ENCODE measurements at regions not wholly inside any gene's neighbourhood (a gene's known extent, or its start where the extent isn't known, plus 50 kb on each side); places are given as distances from the start of the nearest gene placed in this dataset.
"Not testable (repeated sequence)": the region's sequence is repeated elsewhere in the genome, so short reads cannot be mapped to it uniquely, and the experiment has no call there.

DNA sequence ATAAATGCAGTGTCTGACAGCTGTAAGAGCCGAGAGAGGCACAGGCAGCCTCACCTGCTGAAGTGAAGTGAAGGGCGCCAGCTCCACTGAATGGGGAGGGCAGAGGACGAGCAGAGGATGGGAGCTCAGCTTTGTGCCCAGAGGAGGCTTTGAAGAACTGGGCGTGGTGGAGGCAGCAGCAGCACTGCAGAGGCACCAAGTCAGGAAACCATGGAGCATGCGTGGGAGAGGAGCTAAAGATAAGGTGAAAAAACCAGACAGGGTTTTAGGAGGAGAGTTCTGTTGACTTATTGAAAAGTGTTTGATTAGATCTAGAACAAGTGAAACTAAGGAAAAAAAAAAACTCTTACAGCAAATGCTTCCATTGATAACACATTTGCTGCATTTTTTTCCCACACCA lies 216.4 kb downstream of the CXCL12 start:
- DNase-seq = no peak

DNA sequence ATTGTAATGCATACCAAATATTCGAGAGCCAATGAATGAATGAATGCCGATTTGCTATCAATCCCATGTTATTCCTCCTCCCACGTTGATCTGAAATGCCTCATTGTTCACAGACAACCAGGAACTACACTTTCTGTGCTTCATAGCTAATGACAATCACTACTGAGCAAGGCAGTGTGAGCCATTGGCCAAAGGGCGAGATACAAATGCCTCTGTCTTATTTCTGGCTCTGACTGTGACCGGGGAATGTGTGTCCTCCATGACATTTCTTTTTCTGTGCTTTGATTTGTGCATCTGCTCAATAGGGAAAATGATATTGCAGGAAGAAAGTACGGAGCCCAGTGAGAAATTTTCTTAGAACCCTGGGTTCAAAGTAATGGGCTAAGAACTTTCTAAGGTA lies 217.1 kb downstream of the CXCL12 start:
- DNase-seq = no peak

DNA sequence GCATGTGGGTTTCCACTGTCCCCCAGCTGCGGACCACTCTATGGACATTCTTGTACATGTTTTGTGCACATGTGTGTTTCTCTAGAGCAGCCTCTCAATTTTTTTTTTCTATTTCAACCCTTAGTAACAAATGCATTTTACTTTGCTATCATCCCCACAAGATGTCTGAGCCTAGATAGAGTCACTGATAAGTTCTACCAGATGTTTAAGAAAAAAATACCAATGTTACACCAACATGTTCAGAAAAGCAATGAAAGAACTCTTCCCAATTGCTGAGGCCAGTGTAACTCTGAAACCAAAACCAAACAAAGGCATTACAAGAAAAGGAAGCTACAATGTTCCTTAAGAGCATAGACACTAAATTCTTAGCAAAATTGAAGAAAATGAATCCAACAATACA lies 218.5 kb downstream of the CXCL12 start:
- no peak for DNase-seq

DNA sequence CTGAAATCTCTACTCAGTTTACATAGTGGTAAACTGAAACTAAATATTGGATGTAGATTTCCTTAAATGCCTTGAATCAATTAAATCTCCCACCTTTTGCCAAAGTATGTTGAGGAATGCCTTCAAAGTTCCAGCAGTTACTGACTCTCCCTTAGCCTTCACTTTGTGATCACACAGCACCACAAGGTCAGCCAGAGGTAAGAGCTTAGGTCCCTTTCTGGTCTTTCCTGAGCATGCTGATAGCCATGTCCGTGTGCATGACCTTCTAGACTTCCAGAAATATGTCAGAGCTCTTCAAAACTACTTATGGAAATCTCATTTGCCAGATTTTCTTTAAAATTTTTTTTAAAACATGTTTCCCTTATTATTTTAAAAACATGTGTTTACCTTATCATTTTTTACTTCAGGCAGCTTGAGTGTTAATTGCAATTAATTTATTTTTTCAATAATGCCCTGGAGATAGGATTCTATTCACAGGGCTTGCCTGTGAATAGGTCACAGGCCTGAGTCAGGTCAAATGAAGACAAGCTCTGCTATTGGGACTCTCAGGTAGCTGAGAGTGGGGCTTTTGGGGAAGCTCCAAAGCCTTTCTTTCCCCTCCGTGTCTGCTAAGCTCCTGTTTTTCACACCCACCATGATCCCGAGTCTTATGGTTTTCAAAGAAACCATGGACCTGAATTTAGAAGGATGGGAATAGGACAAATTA lies 220.5 kb downstream of the CXCL12 start:
- no peak for DNase-seq

DNA sequence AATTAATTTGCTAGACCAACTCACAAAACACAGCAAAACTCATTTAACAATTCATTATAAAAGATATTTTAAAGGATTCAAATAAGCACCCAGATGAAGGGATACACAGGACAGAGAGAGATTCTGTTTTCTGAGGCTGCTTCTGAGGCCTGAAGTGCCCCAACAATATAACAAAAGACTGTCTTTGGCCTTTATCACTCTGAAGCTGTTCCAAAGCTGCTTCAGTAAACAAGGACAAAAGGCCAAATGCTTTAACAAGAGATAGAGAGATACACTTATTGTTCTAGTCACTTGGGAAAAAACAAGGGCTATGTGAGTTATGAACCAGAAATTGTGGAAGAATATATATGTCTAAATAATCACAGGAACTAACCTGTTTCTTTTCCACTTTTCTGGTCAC lies 223.7 kb downstream of the CXCL12 start:
- DNase-seq = no peak

DNA sequence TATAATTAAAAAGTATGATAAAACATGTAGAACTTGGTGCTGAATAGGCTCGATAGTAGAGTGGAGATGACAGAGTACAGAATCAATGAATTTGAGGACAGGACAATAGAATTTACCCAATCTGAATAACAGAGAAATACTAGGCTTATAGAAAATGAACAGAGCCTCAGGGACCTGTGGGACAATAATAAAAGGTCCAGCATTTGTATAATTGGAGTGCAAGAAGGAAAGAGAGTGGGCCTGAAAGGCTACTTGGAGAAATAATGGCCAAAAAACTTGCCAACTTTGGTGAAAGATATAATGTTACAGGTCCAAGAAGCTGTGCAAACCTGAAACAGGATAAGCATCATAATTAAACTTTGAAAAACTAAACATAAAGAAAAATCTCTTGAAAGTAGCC lies 227.3 kb downstream of the CXCL12 start:
- DNase-seq = no peak

DNA sequence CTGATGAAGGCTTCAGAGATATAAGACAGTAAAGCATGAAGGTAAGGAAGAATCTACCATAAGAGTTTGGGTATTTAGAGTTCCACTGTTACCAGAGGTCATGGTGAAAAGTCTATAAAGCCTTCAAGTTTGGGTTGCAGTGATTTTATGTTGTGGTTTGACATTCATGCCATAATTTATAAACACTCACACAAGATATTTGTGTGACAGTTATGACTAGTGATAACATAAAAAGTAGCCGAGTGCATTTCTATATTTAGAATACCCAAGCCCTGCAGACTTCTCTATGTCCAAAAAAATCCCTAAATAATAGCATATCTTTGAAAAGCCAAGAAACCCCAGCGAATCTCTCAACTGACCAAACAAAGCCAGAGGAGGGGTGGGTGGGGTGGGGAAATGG lies 229.9 kb downstream of the CXCL12 start:
- DNase-seq = no peak

DNA sequence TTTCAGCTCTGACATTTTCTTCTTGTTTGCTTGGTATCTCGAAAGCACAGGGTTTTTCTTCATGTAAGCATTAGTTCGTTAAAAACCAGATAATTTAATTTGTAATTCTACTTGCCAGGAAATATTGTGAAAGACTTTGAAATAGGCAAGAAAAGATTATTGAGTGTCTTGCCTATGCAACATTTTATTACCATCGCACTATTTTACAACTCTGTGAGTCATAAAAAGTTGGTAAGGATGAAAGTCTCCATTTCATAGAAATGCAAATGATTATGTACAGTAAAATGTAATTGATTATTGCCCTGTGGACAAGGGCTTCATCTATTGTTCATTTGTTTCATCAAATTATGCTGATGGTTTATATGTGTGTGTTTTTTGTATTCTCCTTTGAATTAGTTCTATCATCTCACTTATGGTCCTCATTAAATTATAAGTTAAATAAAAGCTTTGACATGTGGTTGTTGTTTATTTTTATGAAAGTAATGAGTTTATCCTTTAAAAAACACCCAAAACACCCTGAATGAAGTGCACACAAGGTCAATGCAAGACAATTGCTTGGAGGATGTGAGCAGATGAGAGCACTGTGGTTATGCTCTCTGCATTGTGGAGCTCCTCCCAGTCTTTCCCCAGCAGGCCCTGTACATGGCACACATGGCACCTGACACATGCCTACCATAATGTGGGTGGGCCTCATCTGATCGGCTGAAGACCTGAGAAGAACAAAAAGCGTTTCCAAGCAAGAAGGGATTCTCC lies 230.8 kb downstream of the CXCL12 start:
- no peak for DNase-seq

DNA sequence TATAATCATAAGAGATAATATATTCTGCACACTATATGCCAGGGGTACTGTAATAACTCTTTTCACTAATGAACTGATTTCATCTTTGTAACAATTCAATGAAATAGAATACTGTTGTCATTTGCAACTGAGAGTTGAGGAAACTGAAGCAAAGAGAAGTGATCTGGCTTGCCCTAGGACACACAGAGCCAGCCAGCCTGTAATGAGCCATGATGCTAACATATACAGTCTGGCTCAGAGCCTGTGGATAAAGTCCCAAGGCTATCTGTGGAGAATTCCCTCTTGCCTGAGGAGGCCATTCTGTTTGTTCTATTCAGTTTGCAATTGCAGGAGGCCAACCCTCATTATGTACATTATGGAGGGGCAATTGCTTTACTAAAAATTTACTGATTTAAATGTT lies 241.3 kb downstream of the CXCL12 start:
- DNase-seq = no peak

DNA sequence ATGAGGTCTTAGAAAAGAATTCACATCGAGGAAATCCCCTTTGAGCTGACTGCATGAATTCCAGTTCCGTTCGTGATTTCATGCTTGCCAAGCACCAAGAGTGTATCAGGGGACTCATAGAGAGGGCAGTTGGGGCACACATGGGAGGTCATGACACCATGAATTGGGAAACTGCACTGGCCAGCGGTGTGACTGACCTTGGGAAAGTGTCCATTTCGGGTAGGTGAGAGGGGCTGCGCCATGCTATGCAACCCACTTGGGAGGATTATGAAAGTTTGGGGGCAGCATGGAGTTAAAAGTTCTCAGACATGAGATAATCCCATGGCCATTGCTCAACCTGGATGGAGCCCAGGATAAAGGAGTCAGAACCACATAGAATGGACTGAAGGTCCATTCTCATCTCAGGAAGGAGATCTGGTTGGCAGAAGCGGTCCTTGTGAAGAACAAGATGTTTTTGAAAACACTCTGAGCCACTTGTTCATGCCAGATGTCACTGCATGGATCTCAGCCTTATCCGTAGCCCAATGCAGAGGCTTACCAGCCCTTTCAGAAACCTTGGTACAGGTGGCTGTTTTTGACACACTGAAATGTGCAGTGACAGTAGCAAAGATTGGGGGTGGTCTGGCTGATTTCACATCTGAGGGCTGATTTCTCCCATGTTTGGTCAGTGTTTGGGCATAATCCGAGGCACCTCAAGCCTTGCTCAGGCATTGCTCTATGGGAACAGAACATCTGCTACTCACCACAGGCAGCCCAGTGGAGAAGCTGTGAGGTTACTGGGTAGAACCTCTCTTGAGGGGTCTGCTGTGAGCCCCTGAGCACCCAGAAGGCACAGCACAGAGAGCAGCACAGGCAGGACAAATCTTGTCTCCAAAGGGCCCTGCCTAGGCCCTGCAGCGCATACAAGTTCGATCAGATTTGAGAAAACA lies 252.3 kb downstream of the CXCL12 start:
- no peak for DNase-seq

DNA sequence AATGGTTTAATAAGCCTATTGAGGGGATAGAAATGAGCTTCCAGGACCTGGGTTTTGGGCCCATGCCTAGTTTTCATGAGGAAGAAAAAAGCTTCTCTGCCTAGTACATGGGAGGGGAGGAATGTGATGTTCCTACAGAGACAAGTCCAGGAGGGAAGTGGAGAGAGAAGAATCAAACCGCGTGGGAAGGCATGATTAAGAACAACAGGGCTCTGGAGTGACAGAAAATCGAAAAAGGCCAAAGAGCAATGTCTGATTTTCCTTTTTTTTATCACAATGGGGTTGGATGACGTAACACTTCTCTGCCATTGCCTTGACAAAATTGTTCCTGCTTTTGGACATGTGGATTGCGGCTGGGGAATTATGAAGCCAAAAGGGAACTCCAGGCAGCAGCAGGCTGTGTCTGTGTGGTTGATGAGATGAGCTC lies 258.6 kb downstream of the CXCL12 start:
- no peak for DNase-seq

DNA sequence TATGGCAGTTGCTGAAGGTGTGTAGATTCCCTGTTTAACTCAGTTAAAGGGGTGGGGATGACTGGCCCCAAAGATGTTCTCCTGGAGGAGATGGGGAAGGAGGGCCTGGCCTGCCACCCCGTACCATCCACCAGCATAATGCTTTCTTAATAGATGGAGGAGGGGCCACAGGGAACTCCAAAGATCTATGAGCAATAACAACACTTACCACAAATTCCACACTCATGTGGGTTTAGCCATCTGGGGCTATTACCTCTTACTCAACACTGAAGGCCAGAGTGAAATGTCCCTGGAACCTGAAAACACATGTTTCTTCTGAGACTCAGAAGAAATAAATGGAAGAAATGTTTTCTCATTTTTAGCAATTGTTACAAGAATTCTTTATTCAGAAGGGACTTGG lies 259.0 kb downstream of the CXCL12 start:
- no peak for DNase-seq

DNA sequence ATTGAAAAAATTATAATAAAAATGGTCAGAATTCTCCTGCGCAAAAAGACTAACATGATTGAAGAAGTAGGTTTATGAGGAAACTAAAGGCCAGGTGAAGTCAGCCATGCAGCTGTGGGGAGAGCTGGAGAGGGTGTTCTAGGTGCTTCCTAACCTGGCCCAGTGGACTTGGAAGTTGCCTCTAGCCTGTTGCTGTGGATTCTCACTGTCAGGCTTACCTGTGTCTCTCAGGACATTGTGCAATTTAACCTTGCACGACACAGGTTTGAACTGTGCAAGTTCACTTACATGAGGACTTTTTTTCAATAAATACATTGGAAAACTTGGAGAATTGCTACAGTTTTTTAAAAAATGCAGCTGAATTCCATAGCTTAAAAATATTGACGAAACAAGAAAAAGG lies 266.4 kb downstream of the CXCL12 start:
- no peak for DNase-seq

DNA sequence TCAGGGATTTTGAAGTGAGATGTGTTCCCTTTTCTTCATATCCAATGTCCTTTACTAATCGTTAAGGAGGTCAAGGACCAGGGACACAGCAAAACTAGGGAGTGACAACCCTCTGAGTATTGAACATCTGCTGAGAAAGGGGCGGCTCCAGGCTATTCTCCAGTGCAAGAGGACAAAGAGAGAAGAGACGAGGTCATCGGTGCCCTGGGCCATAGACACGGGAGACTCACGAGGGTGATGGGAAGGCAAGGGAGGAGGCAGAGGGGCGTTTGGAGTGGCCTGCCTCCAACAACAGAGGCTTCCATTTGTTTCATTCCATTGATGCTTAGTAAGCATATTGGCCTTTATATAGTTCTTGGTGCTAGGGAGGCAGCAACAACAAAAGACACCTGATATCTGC lies 268.4 kb downstream of the CXCL12 start:
- DNase-seq = no peak

DNA sequence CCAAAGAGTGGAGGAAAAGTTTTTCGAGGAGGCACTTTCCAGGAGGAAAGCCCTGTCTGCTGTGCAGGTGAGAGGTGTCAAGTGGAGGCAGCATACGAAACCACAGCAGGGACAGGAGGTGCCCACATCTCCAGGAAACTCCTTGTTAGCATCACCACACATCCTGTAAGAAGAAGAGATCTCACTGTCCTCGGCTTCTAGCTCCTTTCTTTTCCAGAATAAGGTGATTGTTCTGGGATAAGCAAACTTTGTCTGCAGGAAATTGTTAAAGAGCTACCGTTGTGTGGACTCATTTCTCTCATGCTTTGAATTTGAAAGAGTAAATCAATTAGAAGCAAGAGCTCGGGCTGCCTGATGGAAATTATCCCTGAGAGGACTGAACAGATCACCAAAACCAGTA lies 269.4 kb downstream of the CXCL12 start:
- no peak for DNase-seq

DNA sequence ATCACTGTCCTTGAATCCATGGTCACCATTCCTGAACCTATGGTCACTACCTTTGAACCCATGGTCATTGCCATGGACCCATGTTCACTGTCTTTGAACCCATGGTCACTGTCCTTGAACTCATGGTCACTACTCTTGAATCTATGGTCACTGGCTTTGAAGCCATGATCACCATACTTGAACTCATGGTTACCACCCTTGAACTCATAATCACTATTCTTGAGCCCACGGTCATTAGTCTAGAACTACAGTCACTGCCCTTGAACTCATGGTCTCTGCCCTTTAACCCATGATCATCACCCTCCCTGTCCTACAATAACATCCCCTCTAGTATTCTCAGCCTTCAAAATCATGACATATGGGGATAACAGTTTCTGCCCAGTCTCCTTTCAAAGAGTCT lies 270.5 kb downstream of the CXCL12 start:
- no peak for DNase-seq

DNA sequence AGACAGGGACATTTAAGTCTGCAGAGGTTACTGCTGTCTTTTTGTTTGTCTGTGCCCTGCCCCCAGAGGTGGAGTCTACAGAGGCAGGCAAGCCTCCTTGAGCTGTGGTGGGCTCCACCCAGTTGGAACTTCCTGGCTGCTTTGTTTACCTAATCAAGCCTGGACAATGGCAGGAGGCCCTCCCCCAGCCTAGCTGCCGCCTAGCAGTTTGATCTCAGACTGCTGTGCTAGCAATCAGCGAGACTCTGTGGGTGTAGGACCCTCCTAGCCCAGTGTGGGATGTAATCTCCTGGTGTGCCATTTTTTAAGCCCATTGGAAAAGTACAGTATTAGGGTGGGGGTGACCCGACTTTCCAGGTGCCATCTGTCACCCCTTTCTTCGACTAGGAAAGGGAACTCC lies 272.6 kb downstream of the CXCL12 start:
- DNase-seq = not testable (repeated sequence)

DNA sequence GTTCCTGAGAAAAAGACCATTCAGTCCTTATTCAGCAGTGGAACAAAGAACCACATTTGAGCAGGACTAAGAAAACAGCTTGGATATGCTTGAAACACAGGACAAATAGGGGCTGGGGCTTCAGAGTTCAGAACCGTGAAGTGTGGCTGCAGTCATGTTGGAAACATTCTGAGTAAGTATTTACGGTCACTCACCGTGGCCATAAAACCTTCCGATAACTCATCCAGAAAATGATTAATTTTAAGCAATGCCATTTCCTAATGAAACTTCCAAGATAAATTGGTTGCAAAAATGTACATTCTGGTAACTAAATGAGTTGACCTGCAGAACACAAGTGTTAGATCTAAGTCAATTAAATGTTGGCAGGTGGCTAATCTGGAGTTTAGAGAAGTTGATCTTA lies 279.2 kb downstream of the CXCL12 start:
- no peak for DNase-seq

DNA sequence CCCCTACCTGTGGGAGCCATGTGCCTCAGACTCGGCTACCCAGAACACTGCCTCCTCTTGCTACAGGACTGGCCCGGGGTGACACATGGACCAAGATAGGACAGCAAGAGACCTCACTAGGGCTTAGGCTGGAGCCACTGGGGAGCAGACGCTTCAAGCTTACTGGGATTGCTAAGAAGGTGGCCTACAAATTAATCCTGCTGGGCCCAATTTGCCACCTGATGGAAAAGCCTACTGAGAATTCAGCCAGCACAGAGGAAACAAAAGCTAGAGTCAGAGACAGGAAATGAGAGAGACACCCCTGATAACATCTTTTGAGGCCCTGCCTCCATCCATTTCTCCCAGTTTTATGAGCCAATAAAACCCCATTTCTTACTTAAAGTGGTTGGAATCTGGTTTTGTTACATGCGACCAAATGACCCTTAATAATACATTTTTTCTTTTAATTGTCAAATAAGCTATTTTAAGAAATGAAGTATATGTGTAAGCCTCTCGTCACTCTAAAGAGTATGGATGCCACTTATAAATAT lies 282.1 kb downstream of the CXCL12 start:
- DNase-seq = no peak

DNA sequence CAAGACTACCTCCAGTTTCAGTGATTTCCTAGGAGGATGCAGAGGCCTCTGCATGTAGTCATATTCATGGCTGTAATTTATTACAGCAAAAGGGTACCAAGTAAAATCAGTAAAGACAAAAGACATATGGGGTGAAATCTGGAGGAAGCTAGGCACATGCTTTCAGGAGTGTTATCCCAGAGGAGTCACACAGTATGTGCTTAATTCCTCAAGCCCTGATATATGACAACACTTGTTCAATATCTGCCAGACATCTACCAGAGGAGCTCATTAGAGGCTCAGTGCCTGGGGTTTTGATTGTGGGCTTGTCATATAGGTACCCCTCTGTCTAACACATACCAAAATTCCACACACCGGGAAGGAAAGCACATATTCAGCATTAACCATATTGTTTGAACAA lies 283.8 kb downstream of the CXCL12 start:
- DNase-seq = no peak

DNA sequence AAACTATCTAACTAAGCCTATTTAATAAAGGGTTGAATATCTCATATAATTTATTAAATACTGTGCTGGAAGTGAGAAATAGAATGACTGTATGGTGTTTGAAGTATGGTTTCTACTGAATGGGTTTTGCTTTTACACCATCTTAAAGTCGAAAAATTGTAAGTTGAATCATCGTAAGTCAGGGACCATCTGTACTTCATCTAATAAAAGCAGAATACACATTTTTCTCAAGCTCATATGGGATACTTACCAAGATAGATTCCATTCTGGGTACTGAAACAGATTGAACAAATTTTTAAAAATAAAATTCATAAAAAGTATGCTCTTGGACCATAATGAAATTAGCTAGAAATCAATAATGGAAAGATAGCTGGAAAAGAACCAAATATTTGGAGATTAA lies 285.4 kb downstream of the CXCL12 start:
- DNase-seq = no peak

DNA sequence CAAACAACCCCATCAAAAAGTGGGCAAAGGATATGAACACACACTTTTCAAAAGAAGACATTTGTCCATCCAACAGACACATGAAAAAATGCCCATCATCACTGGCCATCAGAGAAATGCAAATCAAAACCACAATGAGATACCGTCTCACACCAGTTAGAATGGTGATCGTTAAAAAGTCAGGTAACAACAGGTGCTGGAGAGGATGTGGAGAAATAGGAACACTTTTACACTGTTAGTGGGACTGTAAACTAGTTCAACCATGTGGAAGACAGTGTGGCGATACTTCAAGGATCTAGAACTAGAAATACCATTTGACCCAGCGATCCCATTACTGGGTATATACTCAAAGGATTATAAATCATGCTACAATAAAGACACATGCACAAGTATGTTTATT lies 288.7 kb downstream of the CXCL12 start:
- not testable (repeated sequence) for DNase-seq

DNA sequence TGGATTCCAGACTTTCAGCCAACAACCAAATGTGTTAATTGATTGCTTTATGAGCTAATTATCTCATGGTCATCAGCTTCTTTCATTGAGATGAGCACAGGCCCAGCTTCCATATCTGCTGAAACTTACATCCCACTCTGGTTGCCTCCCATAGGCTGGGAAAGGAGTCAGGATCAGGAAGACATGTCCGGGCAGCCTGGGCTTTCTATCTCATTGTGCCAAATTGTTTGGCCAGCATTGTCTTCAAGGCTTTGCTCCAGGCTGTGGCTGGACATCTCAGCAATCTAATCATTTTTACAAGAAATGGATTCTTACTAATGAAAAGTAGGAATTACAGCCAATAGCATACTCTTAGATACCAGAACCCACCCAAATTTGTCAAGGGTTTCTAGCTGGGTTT lies 295.2 kb downstream of the CXCL12 start:
- DNase-seq = no peak

All from activated gamma-delta T cell treated with Interleukin-2 at 50 U/mL for 16 hours (primary cell).